Esophagus mucosa (tissue), 1 donor: ENCODE measurements at regions not wholly inside any gene's neighbourhood (a gene's known extent, or its start where the extent isn't known, plus 50 kb on each side); places are given as distances from the start of the nearest gene placed in this dataset.

ENCODE experiments used
- ATAC-seq: fragments of 200-7000 bp; cut with Tn5 transposase; one replicate; pipeline ENCODE4 v1.9.1; 2020
- donor health status: DM: yes; HTN: yes; CAD: no.

- no peak for ATAC-seq
These were observed 67.5 kb downstream of the ATP6V1G3 start for GRCh38 chr1:198472997-198473396.

- ATAC-seq: no peak
These were observed 68.4 kb downstream of the ATP6V1G3 start for GRCh38 chr1:198472119-198472518.

GRCh38 chr1:198467907-198468306 lies 72.6 kb downstream of the ATP6V1G3 start:
- no peak for ATAC-seq

GRCh38 chr1:198467342-198467741 lies 73.1 kb downstream of the ATP6V1G3 start:
- no peak for ATAC-seq

DNA sequence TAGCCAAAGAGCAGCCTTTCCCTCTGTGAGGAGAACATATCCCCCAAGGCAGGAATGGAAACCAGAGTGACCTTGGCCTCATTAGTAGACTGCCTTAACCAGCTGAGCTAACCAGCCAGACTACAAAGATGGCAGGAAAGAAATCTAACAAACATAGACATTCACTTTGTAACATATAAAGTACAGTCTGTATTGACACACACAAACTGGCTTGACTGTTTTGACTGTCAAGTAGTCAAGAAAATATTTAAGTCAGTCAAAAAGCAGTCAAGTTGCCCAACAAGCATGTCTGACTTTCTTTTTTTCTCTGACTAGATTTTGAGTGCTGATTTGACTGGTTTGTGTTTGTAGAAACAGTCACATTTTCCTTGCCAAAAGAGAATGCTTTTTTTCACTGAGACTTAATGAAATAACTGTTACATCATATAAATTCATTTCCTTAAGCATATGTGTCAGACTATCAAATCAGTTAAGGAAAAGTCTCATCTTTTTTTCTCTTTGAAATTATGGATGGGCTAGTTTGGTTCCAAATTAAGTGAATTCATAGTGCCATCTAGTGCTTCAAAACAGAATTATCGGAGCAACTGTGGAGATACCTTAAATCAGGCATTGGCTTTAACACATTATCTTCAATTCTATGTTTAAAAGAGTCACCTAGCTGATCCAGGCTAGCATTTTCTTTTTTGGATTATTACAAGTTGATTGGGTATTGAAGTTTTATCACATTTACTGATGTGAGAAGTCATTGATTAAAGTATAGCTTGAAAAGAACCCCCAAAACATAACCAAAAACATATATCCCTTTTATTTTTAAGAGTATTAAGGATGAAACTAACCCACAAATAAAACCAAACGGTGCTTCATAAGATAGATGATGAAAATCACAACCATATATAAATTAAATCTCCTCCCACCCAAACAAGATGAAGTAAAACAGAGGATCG lies 75.0 kb downstream of the ATP6V1G3 start:
- peak; percentile 67 for ATAC-seq

DNA sequence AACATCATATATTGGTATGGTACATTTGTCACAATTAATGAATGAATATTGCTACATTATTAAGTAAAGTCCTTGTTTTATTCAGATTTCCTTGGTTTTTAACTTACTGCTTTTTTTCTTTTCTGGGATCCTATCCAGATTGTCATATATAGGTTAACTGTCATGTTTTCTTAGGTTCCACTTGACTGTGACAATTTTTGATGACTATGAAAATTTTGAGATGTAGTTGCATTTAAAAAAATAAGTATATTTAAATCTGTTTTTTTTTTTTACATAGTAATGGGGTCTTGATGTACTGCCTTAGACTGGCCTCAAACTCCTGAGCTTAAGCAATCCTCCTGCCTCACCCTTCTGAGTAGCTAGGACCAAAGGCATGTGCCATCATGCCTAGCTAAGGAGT lies 76.8 kb downstream of the ATP6V1G3 start:
- no peak for ATAC-seq

DNA sequence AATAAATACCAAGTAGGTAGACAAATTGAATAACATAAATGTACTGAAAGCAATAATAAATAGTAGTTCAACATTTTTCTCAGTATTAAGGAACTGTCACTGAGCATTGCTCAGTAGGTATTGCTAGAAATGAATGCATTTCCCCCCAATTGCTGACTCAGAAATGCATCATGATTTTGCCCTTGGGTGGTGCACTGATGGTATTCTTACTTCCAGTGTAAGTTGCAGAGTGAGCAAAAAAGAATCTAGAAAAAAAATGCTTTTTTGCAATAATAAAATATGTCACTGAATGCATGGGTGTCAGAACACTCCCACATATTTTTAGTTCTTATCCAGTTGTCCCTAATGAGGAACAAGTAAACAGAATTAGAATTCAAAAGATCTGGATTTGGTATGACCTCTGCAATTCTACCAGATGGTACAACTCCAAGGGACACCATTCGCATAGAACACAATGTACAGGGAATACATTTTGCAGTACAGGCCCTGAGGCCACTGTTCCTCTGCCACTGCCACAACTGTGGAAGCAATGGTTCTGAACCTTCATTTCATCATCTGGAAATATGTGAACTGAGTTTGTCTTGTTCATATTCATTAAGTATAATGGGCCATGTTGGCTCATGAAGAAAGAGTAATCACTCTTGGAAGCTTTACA lies 78.0 kb downstream of the ATP6V1G3 start:
- no peak for ATAC-seq

DNA sequence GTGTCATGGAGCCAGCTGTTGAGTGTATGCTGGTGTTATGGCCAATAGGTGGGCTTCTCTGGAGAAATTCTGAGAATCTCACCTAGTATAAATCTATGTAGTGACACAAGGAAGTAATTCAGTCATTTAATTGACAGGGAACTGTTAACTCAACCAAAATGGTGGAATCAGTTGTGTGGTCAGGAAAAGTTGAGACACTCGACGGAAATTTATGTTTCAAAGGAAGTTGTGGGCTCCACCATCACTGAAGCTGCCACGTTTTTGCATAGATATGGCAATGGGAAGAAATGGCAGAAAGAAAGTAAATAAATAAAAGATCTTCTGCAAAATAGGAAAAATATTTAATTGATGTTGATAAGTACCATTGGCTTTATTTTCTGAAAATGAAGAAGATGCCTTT lies 84.5 kb downstream of the ATP6V1G3 start:
- ATAC-seq: no peak

- peak; percentile 56 for ATAC-seq
These were observed 90.6 kb downstream of the ATP6V1G3 start for GRCh38 chr1:198449727-198450433.

GRCh38 chr1:198449261-198449660 lies 91.2 kb downstream of the ATP6V1G3 start:
- peak; percentile 97 for ATAC-seq

GRCh38 chr1:198447468-198447867 lies 93.0 kb downstream of the ATP6V1G3 start:
- no peak for ATAC-seq

GRCh38 chr1:198445872-198446271 lies 94.6 kb downstream of the ATP6V1G3 start:
- ATAC-seq: no peak

- no peak for ATAC-seq
These were observed 95.7 kb downstream of the ATP6V1G3 start for GRCh38 chr1:198444792-198445191.

GRCh38 chr1:198443365-198444233 lies 96.9 kb downstream of the ATP6V1G3 start:
- ATAC-seq: peak; percentile 100

GRCh38 chr1:198440842-198441241 lies 99.6 kb downstream of the ATP6V1G3 start:
- no peak for ATAC-seq

- ATAC-seq: no peak
These were observed 103.1 kb downstream of the ATP6V1G3 start for GRCh38 chr1:198437332-198437731.

- ATAC-seq: no peak
These were observed 104.2 kb downstream of the ATP6V1G3 start for GRCh38 chr1:198436276-198436675.

- no peak for ATAC-seq
These were observed 105.4 kb downstream of the ATP6V1G3 start for GRCh38 chr1:198435056-198435455.

- no peak for ATAC-seq
These were observed 116.0 kb downstream of the ATP6V1G3 start for GRCh38 chr1:198424441-198424840.

DNA sequence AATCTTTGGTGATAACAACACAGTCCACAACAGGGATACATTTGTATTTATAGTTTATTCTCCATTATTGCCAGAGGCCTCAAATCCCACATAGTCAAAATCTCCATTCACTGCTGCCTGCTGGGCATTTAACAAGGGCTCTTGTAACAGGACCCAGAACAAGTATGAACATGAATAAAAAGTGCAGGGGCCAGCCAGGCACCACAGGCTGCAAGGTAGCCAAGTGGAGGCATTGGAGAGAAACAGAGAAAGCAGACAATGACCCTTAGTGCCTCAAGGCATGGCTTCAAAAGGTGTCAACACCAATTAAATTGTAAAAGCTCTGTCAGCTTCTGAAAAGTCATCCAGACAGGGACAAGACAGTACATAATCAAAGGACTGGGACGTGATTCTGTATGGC lies 116.8 kb downstream of the ATP6V1G3 start:
- ATAC-seq: no peak

DNA sequence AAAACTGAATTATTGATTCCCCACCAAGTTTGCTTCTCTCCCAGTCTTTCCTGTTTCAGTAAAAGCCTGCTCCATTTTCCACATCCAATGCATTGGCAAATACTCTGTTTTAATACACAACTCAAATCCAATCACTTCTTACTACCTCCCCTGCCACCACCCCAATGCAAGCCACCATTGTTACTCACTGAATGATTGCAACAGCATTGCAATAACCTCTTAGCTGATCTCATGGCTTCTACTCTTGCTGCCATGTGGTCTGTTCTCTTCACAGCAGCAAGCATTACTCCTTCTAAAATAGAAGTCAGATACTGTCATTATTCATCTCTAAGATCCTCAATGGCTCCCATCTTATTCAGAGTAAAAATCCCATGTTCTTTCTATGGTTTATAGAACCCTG lies 123.4 kb downstream of the ATP6V1G3 start:
- no peak for ATAC-seq

DNA sequence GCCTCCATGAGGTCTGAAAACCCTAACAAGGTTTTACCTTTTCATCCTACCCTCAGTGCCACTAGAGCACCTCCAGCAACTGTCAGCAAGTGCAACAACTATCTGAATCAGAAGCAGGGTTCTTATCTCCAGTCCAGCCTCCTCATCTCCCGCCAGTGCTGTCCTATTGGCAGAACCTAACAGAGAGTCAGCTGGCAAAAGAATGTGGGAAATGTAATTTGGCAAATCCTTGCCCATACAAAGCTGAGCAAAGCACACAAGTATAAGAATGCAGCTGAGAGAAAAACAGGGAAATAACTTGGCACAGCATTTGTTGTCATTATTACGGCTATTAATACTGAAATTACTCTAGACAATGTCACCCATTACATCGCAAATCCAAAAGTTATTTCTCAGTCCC lies 124.2 kb downstream of the ATP6V1G3 start:
- no peak for ATAC-seq
